Cardiac muscle cell (in vitro differentiated cells and primary cell): ENCODE measurements at regions not wholly inside any gene's neighbourhood (a gene's known extent, or its start where the extent isn't known, plus 50 kb on each side); places are given as distances from the start of the nearest gene placed in this dataset.
A peak's percentile ranks its signal among the peaks of the same experiment; 100 is the strongest.

Source experiments
- DNase-seq, 2 donors: peaks; one replicate each; pipeline versions ENCODE4 v3.0.0 to v3.0.0-alpha.2; 2010 to 2017; ENCODE audit warnings: low read depth in 1 of 2, low spot score in 1 of 2
- H3K27ac ChIP-seq: fragments of 200-600 bp; sonication (generic); 2 replicates; pipeline ENCODE4 v1.5.1; 2016
- H3K27me3 ChIP-seq: fragments of 200-600 bp; sonication (generic); 2 replicates; pipeline ENCODE4 v1.6.0; 2016; ENCODE audit warnings: control low read depth
- H3K36me3 ChIP-seq: fragments of 200-600 bp; sonication (generic); 2 replicates; pipeline ENCODE4 v1.5.1; 2016; ENCODE audit warnings: control low read depth
- H3K4me1 ChIP-seq: fragments of 200-600 bp; sonication (generic); 2 replicates; pipeline ENCODE4 v1.8.1; 2017; ENCODE audit warnings: low read depth, mild to moderate bottlenecking, mixed run types
- H3K4me3 ChIP-seq: fragments of 200-600 bp; sonication (generic); 2 replicates; pipeline ENCODE4 v1.5.1; 2016; ENCODE audit warnings: mild to moderate bottlenecking
- H3K9me3 ChIP-seq: fragments of 200-600 bp; sonication (generic); 2 replicates; pipeline ENCODE4 v1.5.1; 2017; ENCODE audit warnings: low read depth, mild to moderate bottlenecking, control low read depth
- TF ChIP-seq, protein P1 (sequence below): IDR thresholded peaks from 2 replicates; pipeline ENCODE4 v1.5.1; 2012; ENCODE audit warnings: low read depth, mild to moderate bottlenecking, low read length

DNA sequence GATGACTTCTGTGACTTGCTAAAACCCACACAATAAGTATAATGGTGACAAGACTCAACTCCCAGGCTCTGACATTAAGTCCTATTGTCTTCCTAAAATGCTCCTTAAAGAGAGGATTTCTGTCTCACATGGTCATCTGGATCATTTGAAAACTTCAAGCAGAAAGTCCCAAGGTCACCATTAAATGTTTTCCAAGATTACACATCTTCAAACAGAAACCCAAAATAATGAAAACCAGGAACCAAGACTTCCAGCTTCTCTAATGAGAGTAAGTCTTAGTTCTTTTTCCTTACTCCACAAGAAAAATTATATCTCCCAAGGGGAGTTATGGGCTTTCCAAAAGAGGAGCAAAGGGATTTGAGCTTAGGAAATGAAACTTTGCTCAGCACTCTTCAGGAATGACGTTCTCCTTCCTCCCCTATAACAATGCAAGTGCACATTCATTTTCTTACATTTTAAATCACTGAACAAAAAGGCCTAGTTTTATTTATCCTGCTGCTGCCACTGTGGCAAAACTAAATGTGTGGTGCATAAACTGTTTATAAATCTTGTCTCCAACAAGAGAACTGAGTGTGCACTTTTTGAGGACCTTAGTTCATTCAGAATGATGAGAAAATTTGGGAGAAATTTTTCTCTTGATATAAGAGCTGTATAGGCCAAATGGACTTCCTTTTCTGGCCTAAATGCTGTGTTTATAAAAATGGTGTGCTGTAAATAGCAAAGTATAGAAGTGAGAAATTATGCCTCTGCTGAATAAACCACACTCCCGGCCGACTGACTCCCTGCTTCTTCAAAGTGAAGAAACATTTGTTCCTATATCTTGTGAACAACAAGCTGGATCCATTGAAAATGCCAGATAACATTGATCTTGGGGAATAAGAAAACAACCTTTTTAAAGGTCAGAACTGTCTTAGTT, 148.4 kb upstream of the PLEKHG7 start:
- H3K27ac ChIP-seq: peak overlapping the region; percentile 95
- H3K27me3 ChIP-seq: no peaks in the 10 kb centered on the region
- no peaks in the 10 kb centered on the region for H3K9me3 ChIP-seq
- H3K36me3 ChIP-seq: no peaks in the 10 kb centered on the region
- peaks cover 30% of the 10 kb centered on the region for H3K4me1 ChIP-seq
- TF ChIP-seq, protein P1, sequence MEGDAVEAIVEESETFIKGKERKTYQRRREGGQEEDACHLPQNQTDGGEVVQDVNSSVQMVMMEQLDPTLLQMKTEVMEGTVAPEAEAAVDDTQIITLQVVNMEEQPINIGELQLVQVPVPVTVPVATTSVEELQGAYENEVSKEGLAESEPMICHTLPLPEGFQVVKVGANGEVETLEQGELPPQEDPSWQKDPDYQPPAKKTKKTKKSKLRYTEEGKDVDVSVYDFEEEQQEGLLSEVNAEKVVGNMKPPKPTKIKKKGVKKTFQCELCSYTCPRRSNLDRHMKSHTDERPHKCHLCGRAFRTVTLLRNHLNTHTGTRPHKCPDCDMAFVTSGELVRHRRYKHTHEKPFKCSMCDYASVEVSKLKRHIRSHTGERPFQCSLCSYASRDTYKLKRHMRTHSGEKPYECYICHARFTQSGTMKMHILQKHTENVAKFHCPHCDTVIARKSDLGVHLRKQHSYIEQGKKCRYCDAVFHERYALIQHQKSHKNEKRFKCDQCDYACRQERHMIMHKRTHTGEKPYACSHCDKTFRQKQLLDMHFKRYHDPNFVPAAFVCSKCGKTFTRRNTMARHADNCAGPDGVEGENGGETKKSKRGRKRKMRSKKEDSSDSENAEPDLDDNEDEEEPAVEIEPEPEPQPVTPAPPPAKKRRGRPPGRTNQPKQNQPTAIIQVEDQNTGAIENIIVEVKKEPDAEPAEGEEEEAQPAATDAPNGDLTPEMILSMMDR: no peak
- DNase-seq: no peak
- no peak overlapping the region for H3K4me3 ChIP-seq

DNA sequence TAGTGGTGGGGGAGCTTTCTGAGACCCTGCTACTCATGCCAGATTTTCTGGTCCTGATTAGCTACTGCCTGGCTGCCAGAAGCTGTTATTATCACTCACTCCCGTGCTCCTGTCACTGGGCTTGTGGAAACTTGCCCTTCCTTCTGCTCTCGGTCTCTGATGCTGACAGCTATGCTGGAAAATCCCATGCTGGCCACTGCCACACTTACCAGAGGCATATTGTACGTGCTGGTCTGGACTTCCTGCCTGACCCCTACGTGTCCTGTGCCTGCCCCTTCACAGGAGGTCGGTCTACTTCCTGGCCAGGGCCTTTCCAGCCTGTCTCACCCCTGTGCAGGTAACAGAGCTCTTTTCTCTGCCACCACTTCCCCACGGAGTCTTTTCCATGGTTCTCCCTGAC, 149.4 kb upstream of the PLEKHG7 start:
- Histone ChIP-seq H3K27me3 (no peaks in the 10 kb centered on the region), H3K36me3 (no peaks in the 10 kb centered on the region), H3K4me1 (peaks cover 30% of the 10 kb centered on the region), H3K4me3 (no peak overlapping the region), H3K27ac (peak overlapping the region; percentile 95), H3K9me3 (no peaks in the 10 kb centered on the region)
- peak; percentile 47 to 70 for DNase-seq
- TF ChIP-seq, protein P1: no peak

DNA sequence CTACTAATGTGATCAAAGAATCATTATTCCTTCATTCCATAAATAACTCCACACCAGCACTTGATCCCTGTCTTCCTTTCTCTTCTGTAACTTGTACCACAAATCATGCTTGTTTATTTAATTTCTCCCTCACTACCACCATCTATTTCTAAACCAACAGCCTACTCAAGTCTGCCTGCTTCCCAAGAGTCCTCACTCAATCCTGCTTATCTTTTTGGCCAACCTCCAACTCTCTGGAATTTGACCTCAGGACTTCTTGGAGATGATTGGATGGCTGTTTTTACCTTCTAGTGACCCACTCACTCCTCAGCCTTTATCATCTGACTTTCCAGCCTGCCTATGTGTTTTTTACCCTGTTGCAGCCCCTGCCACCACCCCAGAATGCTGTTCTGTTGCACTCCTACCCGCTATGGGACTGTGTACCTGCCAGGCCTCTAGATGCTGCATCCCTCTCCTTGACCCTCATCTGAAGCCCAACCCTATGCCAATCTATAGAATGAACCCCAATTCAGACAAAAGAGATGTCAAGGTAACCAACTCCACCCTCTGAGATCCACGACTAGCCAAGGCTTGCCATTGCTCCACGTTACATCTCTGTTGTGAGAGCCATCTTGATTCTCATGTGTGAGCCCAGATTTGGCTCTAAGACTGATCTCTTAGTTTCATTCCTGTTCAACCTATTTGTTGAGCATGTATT, 150.2 kb upstream of the PLEKHG7 start:
- Histone ChIP-seq H3K4me1 (peaks cover 30% of the 10 kb centered on the region), H3K9me3 (no peaks in the 10 kb centered on the region), H3K36me3 (no peaks in the 10 kb centered on the region), H3K27ac (peak overlapping the region; percentile 95), H3K4me3 (no peak overlapping the region), H3K27me3 (no peaks in the 10 kb centered on the region)
- TF ChIP-seq, protein P1: no peak
- DNase-seq: peak; percentile 56 to 81

DNA sequence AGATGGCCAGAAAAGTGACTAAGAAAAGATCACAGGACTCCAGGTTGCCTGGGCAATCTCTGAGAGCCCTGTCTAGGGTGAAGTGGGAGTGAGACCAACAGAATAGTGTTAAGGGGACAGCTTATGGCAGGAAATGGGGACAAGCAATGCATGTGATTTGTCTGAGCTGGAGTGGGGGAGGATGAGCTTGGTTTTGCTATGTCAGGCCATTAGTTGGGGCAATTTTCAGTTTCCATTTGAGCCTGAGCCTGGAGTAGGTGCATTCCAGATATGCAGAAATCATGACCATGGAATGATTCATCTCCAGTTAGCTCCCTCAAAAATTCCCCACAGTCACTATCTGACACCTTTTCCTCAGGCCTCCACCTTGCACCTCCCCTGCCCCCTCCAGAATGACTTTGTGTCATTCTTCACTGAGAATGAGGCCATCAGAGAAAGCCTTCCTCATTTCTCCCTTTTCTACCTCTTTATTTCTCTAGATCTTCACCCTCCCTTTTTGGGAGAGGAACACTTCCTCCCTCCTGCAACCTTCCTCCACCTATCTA, 150.9 kb upstream of the PLEKHG7 start:
- Histone ChIP-seq H3K36me3 (no peaks in the 10 kb centered on the region), H3K27me3 (no peaks in the 10 kb centered on the region), H3K27ac (peak overlapping the region; percentile 95), H3K4me3 (no peak overlapping the region), H3K4me1 (peaks cover 32% of the 10 kb centered on the region), H3K9me3 (no peaks in the 10 kb centered on the region)
- TF ChIP-seq, protein P1: no peak
- peak in 1 of 2 donors; percentile 13 for DNase-seq

DNA sequence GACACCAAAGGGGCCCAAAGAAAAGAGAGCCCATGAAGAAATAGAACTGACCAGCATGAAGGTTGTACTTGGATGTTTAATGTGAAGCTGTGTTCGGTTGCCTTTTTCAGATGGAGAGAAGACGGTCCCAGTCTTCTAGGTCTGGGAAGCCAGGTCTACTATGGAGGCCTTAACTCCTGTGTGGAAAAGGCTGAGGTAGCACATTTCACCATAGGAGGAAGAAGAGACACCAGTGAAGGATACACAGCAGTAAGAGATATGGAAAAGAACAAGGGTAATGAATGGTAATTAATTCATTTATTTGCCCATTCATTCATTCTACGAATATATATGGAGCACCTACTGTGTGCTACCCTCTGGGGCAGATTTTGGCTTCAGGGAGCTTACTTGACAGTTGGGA, 151.6 kb upstream of the PLEKHG7 start:
- Histone ChIP-seq H3K4me3 (no peak overlapping the region), H3K9me3 (no peaks in the 10 kb centered on the region), H3K4me1 (peaks cover 39% of the 10 kb centered on the region), H3K27ac (peak overlapping the region; percentile 95), H3K36me3 (no peaks in the 10 kb centered on the region), H3K27me3 (no peaks in the 10 kb centered on the region)
- DNase-seq: no peak
- TF ChIP-seq, protein P1: no peak
